K562 (cell line): ENCODE measurements at regions not wholly inside any gene's neighbourhood (a gene's known extent, or its start where the extent isn't known, plus 50 kb on each side); places are given as distances from the start of the nearest gene placed in this dataset.

Experiments used
- ATAC-seq: fragments of 200-7000 bp; cut with Tn5 transposase; 3 replicates; pipeline ENCODE4 v1.9.1; 2020; ENCODE audit warnings: moderate library complexity
- BruUV-seq: library from RNA; stranded (reverse); fragments of 400-500 nt; replicated peaks from 2 replicates; lab custom pipeline; 2021; lab: Mats Ljungman, UMichigan
- CTCF ChIA-PET: fragments of 300-600 bp; formaldehyde crosslinking; extraction: SDS; loops from one replicate; lab custom pipeline; 2021; ENCODE audit warnings: low intra/inter-chr PET ratio; lab: Yijun Ruan, JAX
- POLR2A ChIA-PET: fragments of 300-600, 350-650 bp; sonication (Branson Sonifier 250); formaldehyde crosslinking; extraction: SDS; loops from one replicate; lab custom pipeline; 2021; ENCODE audit warnings: antibody characterized with exemption, inconsistent platforms; lab: Yijun Ruan, JAX
- DNase-seq, 4 experiments: peaks; one replicate each; pipeline versions ENCODE4 v3.0.0 to v3.0.0-alpha.2; 2011 to 2018; ENCODE audit warnings: low spot score in 3 of 4, mixed read lengths in 3 of 4; ENCODE audit errors: extremely low read depth in 1 of 4
- FAIRE-seq: peaks from 2 replicates; lab custom pipeline; 2011; peaks lifted over from hg19 to GRCh38; lab: Jason Lieb, UNC
- H2AFZ ChIP-seq: 2 replicates; pipeline ENCODE4 v1.6.0; 2011; ENCODE audit warnings: low read depth, low read length, control low read depth, inconsistent platforms
- H3K27ac ChIP-seq: fragments of 200-600 bp; 3 replicates; pipeline ENCODE4 v1.8.0; 2011; ENCODE audit warnings: low read depth, mild to moderate bottlenecking, control low read depth, inconsistent platforms, low read length, moderate library complexity, mixed read lengths; ENCODE audit errors: extremely low read depth
- H3K27me3 ChIP-seq, 2 experiments: fragments of 300-600 bp in 1 of 2; 2 replicates in 1 of 2; 3 replicates in 1 of 2; pipeline versions ENCODE4 v1.6.0 to v1.8.0; 2011; ENCODE audit warnings: inconsistent platforms in 2 of 2, low read length in 2 of 2, mild to moderate bottlenecking in 1 of 2, mixed read lengths in 1 of 2, moderate library complexity in 1 of 2; ENCODE audit not compliant: control insufficient read depth in 2 of 2, insufficient read depth in 2 of 2
- H3K36me3 ChIP-seq: fragments of 300-600 bp; 3 replicates; pipeline ENCODE4 v1.8.0; 2011; ENCODE audit warnings: mild to moderate bottlenecking, low read length, inconsistent platforms; ENCODE audit not compliant: control insufficient read depth, insufficient read depth
- H3K4me1 ChIP-seq, 2 experiments: fragments of 200-600 bp in 1 of 2; replicated peaks in 1 of 2; 2 replicates in 1 of 2; 3 replicates in 1 of 2; pipeline versions ENCODE4 v1.5.1 to v1.8.0; 2011; ENCODE audit warnings: inconsistent platforms in 2 of 2, low read length in 2 of 2, mild to moderate bottlenecking in 1 of 2, mixed read lengths in 1 of 2, moderate library complexity in 1 of 2; ENCODE audit not compliant: control insufficient read depth in 2 of 2, insufficient read depth in 2 of 2
- H3K4me2 ChIP-seq: 2 replicates; pipeline ENCODE4 v1.6.1; 2011; ENCODE audit warnings: low read length, control low read depth, inconsistent platforms, mixed read lengths; ENCODE audit not compliant: insufficient read depth
- H3K4me3 ChIP-seq: fragments of 200-600 bp; sonication (generic), shearing (Covaris generic); 2 replicates; pipeline ENCODE4 v1.5.1; 2016; ENCODE audit warnings: control low read depth, inconsistent platforms
- H3K79me2 ChIP-seq: fragments of 200-600 bp; 3 replicates; pipeline ENCODE4 v1.8.0; 2011; ENCODE audit warnings: low read length, inconsistent platforms; ENCODE audit not compliant: control insufficient read depth, insufficient read depth
- H3K9ac ChIP-seq, 2 experiments: 2 replicates each; pipeline versions ENCODE4 v1.6.0 to v1.6.1; 2011; ENCODE audit warnings: low read depth in 2 of 2, low read length in 2 of 2, control low read depth in 1 of 2, inconsistent platforms in 1 of 2, mild to moderate bottlenecking in 1 of 2, mixed read lengths in 1 of 2; ENCODE audit not compliant: insufficient read depth in 1 of 2
- H3K9me1 ChIP-seq: one replicate; pipeline ENCODE4 v1.6.0; 2011; ENCODE audit warnings: inconsistent platforms, mild to moderate bottlenecking, low read length, moderate library complexity; ENCODE audit not compliant: control insufficient read depth, insufficient read depth
- H3K9me3 ChIP-seq: replicated peaks from 2 replicates; pipeline ENCODE4 v1.5.1; 2011; ENCODE audit warnings: low read depth, low read length, inconsistent platforms; ENCODE audit not compliant: control insufficient read depth, insufficient read depth
- H4K20me1 ChIP-seq: replicated peaks from 2 replicates; pipeline ENCODE4 v1.6.1; 2011; ENCODE audit warnings: low read length, inconsistent platforms, mixed read lengths; ENCODE audit not compliant: control insufficient read depth, insufficient read depth
- C11orf30 ChIP-seq: fragments of 450-650 bp; IDR thresholded peaks from 2 replicates; pipeline ENCODE4 v1.6.1; 2016; ENCODE audit warnings: low read depth, mild to moderate bottlenecking
- KHSRP ChIP-seq: fragments of 450-650 bp; IDR thresholded peaks from 2 replicates; pipeline ENCODE4 v1.6.1; 2017
- KLF10 ChIP-seq: fragments of 250-450 bp; sonication (Bioruptor Pico); IDR thresholded peaks from 2 replicates; pipeline ENCODE4 v1.6.1; 2021; ENCODE audit warnings: matching md5 sums
- MAFF ChIP-seq: IDR thresholded peaks from 2 replicates; pipeline ENCODE4 v1.6.1; 2012; ENCODE audit warnings: low read length, improper control_type of control experiment
- MAFG ChIP-seq: fragments of 450-650 bp; conservative IDR thresholded peaks from 2 replicates; pipeline ENCODE4 v1.6.1; 2016; ENCODE audit warnings: missing genetic modification characterization, missing compliant biosample characterization
- MAFK ChIP-seq: IDR thresholded peaks from 2 replicates; pipeline ENCODE4 v1.6.1; 2011; ENCODE audit warnings: low read length, improper control_type of control experiment
- POLR2A ChIP-seq: fragments of 450-650 bp; conservative IDR thresholded peaks from 2 replicates; pipeline ENCODE4 v1.6.1; 2016
- POLR2B ChIP-seq: fragments of 450-650 bp; IDR thresholded peaks from 2 replicates; pipeline ENCODE4 v1.6.1; 2018; ENCODE audit warnings: low read depth; ENCODE audit not compliant: partially characterized antibody
- SMARCC2 ChIP-seq: fragments of 450-650 bp; IDR thresholded peaks from 2 replicates; pipeline ENCODE4 v1.6.1; 2017; ENCODE audit warnings: antibody characterized with exemption, moderate library complexity, mild to moderate bottlenecking, low read depth
- ZBTB43 ChIP-seq: sonication (generic); formaldehyde crosslinking; IDR thresholded peaks from 2 replicates; pipeline ENCODE4 v1.8.0; 2023; ENCODE audit warnings: mild to moderate bottlenecking, missing genetic modification reagents
- ZNF124 ChIP-seq: sonication (generic); formaldehyde crosslinking; IDR thresholded peaks from 2 replicates; pipeline ENCODE4 v1.8.1; 2022; ENCODE audit warnings: missing genetic modification reagents
- ZNF316 ChIP-seq: fragments of 450-650 bp; IDR thresholded peaks from 2 replicates; pipeline ENCODE4 v1.6.1; 2016
- WGBS: fragments of 100-300 bp; shearing (Covaris generic); methylation state at CpG from one replicate; pipeline ENCODE4 v1.1.6; 2016; ENCODE audit warnings: low coverage, mixed read lengths; ENCODE audit not compliant: insufficient coverage; ENCODE audit errors: missing lambda C conversion rate; 5-methylcytosine and 5-hydroxymethylcytosine counted together
- in situ Hi-C: fragments of 300-500 bp; cut with MboI; formaldehyde crosslinking; loops from 4 replicates; pipeline ENCODE4 v1.15.0; 2018; ENCODE audit warnings: inconsistent platforms, mixed read lengths
- intact Hi-C: fragments of 100-400 bp; cut with micrococcal nuclease; formaldehyde crosslinking; loops from 2 replicates; pipeline ENCODE4 v1.14.2; 2022

- Histone ChIP-seq H3K9ac (no peak overlapping the region), H3K4me2 (no peak overlapping the region), H2AFZ (no peak overlapping the region), H3K9me1 (no peaks in the 10 kb centered on the region), H3K79me2 (no peaks in the 10 kb centered on the region), H3K27me3 (no peaks in the 10 kb centered on the region), H3K4me1 (no peaks in the 10 kb centered on the region), H3K9me3 (no peaks in the 10 kb centered on the region; the same call in 1 of the 2 replicates), H3K4me3 (no peak overlapping the region), H3K36me3 (no peaks in the 10 kb centered on the region), H3K27ac (no peak overlapping the region), H4K20me1 (no peaks in the 10 kb centered on the region)
- TF ChIP-seq C11orf30 (peak; percentile 68), ZBTB43 (CRISPR knock-in tag) (no peak), MAFF (peak; percentile 91), KLF10 (no peak), MAFG (tag) (peak; percentile 66), ZNF124 (no peak), ZNF316 (peak; percentile 88), POLR2B (no peak), KHSRP (no peak), POLR2A (no peak), SMARCC2 (no peak), MAFK (peak; percentile 95)
- ChIA-PET POLR2A (no interaction called here), CTCF (no interaction called here)
- DNase-seq, result no peak
- intact Hi-C loops (no loop called here), in situ Hi-C loops (no loop called here)
- no peak for ATAC-seq
- FAIRE-seq, result no peak
- WGBS, result 0% methylated on average over 1 of the region's 1 CpG
- BruUV-seq, result no TSS peak
Measured at GRCh38 chr11:91005458-91005857, 782.6 kb upstream of the CHORDC1 start.
